KBM-7 (cell line): ENCODE measurements at regions not wholly inside any gene's neighbourhood (a gene's known extent, or its start where the extent isn't known, plus 50 kb on each side); places are given as distances from the start of the nearest gene placed in this dataset.
A peak's percentile ranks its signal among the peaks of the same experiment; 100 is the strongest.

ENCODE experiments used
- DNase-seq: peaks from one replicate; pipeline ENCODE4 v3.0.0-alpha.2; 2015
- in situ Hi-C: fragments of 300-500 bp; cut with MboI; formaldehyde crosslinking; loops from 2 replicates; pipeline ENCODE4 v1.14.3; 2020; ENCODE audit warnings: low sequenced_read_pairs, low pct_unique_long_range_greater_than_20kb, mixed read lengths

DNA sequence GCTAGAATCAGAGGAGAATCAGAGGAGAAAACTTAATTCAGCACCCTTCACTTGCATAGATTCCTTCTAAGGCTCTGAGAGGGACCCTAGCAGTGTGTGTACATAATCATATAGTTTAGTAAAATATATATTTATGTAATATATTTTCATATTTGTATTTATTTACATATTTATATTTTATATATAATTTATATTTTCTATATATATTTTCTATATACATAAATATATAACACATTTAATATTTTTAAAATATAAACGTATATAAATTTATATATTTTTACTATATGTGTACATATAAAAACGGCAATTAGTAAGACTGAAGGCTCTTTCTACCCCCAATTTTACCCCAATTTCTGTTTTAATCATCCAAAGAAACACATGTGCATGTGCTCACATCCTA is 80.3 kb downstream of the NXPE2 start:
- in situ Hi-C loops = loop anchor here (25.0 kb wide), 1 partner anchor 421 kb away; no protein-coding TSS in a partner anchor

DNA sequence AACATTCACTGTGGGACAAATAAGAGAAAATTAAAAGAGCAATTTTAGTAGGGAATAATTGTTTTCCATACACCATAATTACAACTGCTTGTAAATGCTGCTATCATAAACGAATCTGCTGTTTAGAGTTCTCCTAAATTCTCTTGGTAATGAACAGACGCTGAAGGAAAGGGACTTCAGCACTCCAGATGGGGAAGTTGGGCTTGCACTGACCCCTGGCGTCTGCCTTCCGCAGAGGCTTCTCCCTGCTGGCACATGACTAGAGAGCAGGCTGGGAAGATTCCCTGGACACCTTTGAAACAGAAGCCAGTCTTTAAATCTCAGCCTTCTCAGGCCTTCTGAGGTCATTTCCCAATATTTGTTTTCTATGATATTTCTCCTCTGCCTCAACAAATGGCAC is 84.1 kb downstream of the NXPE2 start:
- in situ Hi-C loops = loop anchor here (25.0 kb wide), 1 partner anchor 425 kb away; no protein-coding TSS in a partner anchor
- DNase-seq = peak; percentile 53

More for the DNA sequence above, 80.3 kb downstream of the NXPE2 start:
- no peak for DNase-seq

DNA sequence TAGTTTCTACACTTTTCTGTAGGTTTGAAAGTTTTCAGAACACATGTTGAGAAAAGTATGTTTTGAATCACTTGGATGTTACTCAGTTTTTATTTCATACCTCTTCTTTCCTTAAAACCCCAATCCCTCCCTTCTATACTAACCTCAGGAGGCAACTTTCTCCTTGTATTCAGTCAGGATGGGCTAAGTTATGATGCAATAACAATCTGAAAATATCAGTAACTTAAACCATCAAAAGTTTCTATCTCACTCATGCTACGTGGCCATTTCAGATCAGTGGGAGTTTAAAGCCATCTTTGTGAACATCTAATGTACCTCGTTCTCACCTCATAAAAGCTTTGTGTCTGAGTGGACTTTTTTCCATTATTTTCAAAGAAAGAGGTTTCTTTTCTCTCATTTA is 86.2 kb downstream of the NXPE2 start:
- in situ Hi-C loops = loop anchor here (25.0 kb wide), 1 partner anchor 427 kb away; no protein-coding TSS in a partner anchor
- DNase-seq = no peak

DNA sequence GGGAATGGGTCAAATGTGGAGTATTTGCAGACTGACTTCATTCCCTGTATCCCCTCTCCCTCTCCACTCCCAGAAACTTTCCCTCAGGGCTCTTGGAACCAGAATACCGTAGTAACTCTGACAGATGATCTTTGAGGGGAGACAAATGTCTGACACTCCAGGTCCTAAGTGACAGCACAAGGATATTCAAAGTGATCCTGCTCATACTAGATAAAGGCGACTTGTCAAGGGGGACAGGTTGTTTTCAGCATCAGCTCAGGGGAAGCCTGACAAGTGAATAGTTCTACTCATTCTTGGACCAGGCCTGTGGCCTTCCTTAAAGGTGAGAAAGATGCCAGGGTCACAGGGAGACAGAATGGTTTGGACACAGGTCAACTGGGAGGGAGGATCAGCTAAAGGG is 92.8 kb downstream of the NXPE2 start:
- in situ Hi-C loops = loop anchor here (25.0 kb wide), 1 partner anchor 434 kb away; no protein-coding TSS in a partner anchor
- no peak for DNase-seq

DNA sequence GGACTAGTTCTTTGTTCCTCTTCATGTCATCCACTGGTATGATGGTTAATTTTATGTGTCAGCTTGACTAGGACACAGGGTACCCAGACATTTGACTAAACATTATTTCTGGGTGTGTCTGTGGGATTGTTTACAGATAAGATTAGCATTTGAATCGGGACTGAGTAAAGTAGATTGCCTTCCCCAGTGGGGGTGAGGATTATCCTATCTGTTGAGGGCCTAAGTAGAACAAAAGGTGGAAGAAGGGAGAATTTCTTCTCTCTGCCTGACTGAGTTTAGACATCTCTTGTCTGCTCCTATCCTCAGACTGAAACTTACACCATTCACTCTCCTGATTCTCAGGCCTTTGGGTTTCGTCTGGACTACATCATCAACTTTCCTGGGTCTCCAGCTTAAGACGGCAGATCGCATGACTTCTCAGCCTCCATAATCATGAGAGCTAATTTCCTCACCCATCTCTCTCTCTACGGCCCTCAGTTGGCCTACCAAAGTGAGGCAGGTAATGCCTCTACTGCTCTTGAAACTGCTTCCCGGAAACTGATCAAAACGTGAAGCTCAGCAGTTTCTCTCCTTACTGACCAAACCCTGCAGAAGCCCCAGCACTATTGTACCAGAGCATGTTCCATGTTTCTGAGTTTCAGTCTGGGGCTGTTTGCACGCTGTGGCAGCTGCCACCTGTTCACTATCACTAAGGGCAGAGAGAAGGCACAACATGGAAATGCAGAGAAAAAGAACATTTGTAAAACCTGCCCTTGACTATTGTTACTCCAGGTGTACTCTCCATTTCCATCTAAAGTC is 95.4 kb downstream of the NXPE2 start:
- no peak for DNase-seq

DNA sequence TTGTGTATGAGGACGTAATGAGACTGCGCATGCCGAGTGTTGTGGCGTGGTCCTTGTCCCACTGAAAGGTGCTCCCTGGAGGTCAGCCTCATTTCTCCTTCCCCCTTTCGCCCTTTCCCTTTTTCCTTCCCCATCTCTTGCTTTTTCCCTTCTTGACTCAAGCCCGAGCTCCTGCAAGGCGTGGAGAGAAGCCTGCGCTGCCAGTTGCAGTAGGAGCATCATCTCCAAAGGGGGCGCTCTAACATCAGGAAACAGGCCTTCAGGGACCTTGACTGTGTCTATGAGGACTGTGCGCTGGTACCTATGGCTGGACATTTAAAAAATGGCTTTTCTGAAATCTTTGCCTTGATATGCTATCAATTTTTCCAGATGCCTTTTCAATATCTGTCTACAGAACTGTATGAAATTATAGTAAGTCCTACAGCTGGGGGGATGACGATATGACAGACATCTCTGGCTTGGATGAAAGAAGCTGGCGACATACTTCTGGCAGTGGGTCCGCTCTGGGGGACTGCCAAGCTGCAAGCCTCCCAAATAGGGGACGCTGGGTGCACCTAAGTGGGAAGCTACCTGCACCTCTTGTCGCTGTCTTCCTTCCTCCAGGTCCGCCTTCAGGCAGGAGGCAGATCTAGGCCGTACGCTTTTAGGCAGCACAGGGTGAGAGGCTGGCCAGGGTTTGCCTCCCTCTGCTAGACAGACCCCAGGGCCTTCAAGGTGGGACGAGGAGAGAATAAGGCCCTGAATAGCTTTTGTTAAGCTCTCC is 96.5 kb downstream of the NXPE2 start:
- DNase-seq = peak; percentile 50

More for the DNA sequence above, 95.4 kb downstream of the NXPE2 start:
- in situ Hi-C loops = loop anchor here (25.0 kb wide), 1 partner anchor 436 kb away; no protein-coding TSS in a partner anchor

DNA sequence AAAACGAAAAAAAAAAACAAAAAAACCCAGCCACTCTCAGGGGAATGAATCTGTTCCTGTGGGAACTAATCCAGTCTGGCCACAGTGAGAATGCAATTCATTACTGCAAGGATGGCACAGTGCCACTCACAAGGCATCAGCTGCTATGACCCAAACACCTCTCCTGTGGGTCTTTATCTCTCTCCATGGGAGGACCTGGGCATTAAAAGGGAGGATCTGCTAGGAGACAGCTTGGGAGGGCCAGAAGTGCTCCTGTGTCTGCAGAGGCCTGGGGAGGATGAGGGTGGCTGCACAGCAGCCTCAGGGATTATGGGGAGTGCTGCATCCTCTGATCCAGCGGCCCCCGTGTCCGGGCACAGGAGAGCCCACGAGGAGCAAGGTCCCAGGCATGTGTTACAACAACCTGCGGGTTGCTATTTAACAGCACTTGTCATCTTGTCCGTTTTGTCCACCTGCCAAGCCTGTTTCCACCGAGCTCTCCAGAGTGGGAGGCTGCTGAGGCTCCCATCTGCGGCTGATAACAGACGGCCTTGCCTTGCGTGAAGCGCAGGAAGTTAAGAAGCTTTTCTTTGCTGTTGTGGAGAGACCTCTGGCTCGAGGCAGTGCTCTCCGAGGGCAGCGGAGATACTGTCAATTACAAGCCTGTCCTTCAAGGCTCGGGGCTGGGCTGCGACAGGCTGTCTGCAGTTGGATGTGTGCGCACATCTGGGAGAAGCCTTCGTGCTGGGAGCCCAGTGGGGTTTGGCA is 97.7 kb downstream of the NXPE2 start:
- in situ Hi-C loops = no loop called here
- no peak for DNase-seq

More for the DNA sequence above, 96.5 kb downstream of the NXPE2 start:
- in situ Hi-C loops = loop anchor here (25.0 kb wide), 1 partner anchor 437 kb away; no protein-coding TSS in a partner anchor

DNA sequence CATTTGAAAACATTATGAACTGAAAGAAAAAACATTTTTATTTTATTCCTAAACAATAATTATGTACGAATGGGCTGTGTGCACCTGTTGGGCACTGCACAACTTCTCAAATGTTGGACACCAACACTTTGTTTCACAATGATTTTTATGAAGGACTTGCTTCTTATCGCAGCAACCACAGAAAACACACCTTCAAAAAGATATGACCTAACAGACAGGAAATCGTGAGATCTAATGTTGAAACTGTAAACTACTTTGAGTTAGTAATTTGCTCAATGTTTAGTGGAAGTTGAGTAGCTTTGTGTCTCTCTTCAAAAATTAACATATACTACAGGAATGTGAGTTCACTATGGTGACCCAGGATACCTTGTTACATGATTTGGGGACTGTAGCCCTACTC is 98.6 kb downstream of the NXPE2 start:
- no peak for DNase-seq
- in situ Hi-C loops = no loop called here

DNA sequence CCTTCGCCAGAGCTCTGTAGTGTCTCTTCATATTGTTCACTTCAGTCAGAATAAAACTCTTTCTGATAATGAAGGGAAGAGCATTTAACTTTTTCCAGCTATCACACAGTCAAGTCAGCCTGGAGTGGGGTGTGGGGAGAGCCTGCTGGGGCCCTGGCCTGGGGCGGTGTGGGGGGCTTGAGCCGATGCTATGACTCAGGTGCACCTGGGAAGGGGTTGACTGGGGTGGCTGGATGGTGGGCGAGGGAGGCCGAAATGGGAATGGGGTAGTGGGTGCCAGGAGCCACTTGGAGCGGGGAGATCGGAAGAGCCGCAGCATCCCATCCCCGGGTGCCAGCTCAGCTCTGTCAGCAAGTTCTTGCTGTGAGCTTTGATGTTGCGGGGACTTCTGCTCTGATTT is 100.9 kb downstream of the NXPE2 start:
- in situ Hi-C loops = no loop called here

DNA sequence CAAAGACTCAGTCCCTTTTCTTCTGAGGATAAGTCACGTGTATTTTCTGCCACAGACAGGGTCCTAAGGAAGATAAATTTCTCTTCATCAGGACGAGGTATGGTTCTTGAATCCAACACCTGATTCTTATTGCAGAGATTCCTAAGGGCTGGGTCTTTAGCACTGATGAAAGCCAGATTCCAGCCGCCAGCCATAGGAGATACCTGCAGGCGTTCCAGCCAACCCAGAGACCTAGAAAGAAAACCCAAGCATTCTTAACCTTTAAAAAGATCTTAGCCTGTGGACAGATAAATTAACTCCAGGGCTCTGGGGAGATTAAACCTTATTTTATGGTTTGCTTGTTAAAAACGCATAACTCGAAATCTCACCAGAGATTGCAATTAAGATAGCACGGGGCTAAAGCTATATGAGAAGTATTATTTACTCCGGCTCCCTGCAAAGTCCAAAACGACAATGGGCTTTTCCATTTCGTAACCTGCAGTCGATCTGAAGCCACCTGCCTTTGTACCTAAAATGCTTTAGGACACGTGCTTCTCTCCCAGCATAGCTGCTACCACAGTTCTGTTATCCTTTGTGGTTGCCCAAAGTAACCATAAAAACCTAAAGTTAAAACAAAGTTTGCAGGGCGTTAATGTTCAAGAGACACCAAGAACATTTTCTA is 104.5 kb downstream of the NXPE2 start:
- in situ Hi-C loops = no loop called here
- DNase-seq = no peak

More for the DNA sequence above, 100.9 kb downstream of the NXPE2 start:
- no peak for DNase-seq

DNA sequence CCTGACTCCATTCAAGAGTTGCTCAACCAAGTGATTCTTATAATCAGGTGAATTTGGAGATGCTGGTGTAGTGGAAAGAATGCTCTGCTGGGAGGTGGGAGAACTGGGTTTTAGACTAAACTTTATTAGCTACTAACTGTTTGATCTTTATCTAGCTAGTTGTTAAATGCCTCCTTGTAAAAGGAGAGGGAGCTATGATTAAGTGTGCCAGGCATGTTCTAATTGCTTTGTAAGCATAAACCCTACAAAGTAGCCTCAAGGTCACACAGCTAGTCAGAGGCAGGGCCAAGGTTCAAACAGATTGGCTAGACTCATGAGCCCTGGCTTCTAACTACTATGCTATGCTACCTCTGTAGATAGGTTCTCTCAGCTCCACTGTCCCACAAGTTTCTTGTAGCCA is 105.5 kb downstream of the NXPE2 start:
- in situ Hi-C loops = no loop called here
- no peak for DNase-seq

DNA sequence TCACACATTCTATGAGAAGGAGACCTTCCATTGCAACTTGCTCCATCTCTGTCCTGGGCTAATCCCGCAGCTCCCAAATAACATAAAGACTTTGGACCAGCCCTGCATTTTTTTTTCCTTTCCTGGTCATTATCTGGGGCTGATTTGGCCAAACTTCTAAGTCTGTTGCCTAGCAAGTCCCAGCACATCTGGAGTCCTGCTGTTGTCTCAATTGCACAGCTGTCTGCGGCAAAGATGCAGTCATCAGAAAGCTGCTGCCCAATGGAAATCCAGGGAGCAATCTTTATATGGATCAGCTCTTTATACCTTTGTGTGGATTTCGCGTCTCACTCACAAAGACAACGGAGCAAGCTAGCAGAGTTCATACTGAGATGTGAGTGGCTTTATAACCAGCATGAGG is 105.9 kb downstream of the NXPE2 start:
- in situ Hi-C loops = no loop called here
- DNase-seq = no peak

DNA sequence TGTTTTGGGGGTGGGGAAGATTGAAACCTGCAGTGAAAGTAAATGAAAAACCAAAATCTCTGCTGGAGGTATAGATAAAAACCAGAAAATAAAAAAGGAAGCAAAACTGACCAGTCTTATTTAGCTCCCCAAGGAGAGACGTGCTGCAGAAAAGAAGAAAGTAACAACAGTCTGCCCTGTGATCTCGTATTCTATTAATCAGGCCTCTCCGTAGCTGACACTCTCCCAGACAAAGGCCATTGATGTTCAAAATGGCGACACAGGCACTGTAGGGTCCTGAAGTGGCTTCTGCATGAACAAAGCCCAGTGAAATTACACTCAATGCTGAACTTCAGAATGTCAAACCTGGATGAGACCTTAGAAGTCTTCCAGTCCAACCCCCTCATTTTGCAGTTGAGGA is 106.6 kb downstream of the NXPE2 start:
- in situ Hi-C loops = no loop called here
- no peak for DNase-seq

DNA sequence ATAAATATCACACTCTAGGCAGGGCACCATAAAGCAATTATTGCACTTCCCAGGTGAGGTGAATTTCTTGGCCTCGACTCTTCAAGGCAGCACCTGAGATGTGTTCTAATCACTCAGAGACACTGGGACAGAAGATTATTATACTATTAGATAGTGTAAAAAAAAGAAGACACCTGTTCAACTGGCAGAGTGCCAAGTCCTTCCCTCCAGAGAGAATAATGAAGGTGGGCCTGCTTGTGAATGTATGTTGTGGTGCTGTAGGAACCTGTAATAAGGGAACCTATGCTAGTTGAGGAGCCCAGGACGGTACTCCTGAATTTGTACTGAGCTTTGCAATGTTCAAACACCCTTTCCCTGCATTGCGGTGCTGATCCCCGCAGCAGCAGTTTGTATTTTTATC is 107.5 kb downstream of the NXPE2 start:
- no peak for DNase-seq
- in situ Hi-C loops = no loop called here

DNA sequence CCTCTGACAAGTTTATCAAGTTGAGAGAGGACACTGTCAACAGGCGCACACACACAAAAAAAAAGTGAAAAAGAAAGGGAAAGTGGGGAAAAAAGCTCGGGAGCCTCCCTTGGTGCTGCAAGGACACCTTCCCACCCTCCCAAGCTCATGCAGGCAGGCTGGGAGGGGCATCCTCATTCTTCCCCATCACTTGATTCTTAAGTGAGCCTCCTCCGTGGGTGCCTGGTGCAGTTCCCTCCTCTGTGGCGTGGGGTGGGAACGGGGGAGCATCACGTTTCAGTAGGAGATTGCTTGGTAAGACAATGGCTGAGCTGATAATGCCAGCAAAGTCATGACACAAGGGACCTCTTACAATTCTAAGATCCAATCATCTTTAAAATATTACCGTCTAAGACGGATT is 108.8 kb downstream of the NXPE2 start:
- in situ Hi-C loops = no loop called here

DNA sequence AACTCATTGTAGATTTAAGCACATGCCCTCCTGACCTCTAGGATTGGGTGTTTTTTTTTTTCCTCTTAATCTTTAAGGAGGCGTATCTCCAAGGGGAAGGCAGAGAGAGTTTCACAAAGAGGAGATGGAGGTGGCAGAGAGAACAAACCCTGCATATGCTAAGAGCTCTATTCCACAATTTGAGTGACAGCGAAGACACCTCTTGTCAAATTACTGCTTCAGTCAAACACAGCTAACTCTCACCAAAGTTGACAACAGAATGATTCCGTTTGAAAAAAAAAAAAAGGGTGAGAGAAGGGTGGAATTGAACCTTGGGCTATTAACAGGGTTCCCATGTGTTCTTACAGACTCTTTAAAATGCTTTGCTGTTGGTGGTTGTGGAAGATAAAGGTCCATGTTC is 112.6 kb downstream of the NXPE2 start:
- DNase-seq = no peak
- in situ Hi-C loops = no loop called here

More for the DNA sequence above, 108.8 kb downstream of the NXPE2 start:
- DNase-seq = no peak

DNA sequence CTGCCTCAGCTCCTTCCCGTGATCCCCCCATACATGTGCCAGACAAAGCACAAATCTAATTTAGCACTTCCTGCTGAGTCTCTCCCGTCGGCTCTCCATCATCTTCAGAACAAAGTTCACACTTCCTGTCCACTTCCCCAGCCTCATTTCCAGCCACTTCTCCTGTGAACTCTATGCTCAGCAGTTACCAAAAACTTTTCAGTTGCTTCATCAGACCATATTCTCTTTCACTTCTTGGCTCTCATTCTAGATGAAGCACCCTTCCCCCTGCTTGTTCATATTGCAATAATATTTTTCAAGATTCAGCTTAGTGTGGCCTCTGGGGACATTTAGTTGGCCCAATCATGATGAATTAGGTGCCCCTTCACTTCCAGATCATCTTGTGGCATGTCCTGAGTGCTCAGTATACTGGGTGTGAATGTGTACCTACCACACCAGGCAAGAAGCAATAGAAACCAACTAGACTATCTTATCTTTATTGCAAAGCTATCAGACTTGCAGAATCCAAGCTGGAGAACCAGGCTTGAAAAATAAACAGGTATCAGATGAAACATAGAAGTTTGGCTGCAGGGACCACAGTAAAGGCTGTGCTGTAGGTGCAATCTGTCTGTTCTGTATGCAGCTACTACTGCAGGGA is 115.8 kb downstream of the NXPE2 start:
- DNase-seq = no peak
- in situ Hi-C loops = no loop called here

DNA sequence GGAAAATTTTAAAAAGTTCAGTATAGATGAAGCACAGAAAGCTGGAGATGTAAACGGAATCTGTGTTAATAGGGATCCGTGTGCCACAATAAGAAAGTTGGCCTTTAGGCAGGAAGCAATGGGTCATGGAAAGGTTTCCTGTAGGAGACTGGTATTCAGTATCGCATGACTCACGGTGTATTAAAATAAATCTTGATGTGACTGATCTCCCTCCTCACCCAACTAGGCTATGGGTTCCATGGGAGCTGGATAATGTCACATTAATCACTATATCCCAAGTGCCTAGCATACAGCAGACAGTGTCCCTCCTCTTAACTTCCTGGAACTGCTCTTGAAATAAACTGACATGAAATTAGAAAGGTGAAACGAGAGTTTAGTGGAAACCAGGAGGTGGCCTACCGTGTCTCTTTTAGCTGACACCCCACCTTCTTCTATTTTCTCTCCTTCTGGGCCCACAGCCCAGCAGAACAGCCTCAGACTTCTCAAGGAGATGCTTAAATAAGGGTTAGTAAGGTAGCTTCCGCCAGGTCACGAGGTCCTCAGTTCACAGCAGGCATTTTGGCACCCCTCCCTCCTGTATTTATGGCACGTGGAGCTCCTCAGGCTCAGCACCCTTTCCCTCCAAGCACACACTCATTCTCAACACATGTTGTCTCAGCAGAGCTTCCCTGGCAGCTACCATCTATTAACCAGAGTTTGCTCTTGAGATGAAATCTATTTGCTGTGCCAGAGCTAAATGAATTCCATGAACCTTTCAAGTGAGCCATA is 118.8 kb downstream of the NXPE2 start:
- in situ Hi-C loops = no loop called here
- DNase-seq = no peak
